Stimulated activated CD4-positive, alpha-beta T cell treated with anti-CD3 and anti-CD28 coated beads, Interleukin-12 subunit alpha, Interleukin-12 subunit beta, amount 100 ng/mL, for 24 hours (primary cell): ENCODE measurements at regions not wholly inside any gene's neighbourhood (a gene's known extent, or its start where the extent isn't known, plus 50 kb on each side); places are given as distances from the start of the nearest gene placed in this dataset.

Experiments used
- DNase-seq, 2 experiments: peaks; one replicate each; pipeline ENCODE4 v3.0.0-alpha.2; 2020; ENCODE audit warnings: low read depth in 2 of 2

DNA sequence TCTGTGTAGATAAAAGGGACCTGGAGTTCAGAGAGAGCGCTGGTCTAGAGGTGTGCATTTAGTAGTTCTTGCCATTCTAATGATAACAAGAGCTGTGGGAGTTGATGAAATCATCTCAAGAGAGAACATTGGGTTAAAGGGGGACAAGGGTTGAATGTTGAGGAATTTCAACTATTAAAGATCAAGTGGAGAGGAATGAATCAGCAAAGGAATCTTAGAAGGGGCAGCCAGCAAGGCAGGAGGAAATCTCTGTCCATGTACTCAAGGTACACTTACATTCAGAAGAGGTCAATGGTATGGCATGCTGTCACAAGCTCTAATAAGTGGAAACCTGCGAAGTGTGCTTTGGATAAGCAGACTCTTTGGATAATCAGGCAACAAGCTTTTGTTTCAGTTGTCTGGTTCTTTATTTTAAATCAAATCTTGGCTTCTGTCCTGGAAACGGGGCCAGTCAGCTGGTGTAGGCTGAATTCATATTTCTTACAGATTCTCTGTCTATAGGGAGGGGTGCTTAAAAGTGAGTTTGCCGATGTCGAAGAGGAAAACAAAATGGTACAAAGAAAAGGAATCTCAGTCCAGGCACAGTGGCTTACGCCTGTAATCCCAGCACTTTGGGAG is 320.5 kb upstream of the CD180 start:
- DNase-seq = no peak

DNA sequence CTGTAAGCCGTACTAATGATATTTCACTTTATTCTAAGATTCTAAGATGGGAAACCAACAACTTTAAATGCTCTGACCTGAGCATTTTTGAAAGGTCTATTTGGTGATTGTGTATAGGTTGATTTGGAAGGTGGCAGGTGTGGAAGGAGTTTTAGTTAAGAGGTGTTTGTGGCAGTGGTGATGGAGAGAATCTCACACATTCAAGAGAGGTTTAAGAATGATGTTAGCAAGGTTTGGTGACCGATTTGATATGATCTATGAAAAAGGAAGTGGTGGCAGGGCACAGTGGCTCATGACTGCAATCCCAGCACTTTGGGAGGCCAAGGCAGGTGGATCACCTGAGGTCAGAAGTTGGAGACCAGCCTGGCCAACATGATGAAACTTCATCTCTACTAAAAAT is 319.2 kb upstream of the CD180 start:
- DNase-seq = no peak

DNA sequence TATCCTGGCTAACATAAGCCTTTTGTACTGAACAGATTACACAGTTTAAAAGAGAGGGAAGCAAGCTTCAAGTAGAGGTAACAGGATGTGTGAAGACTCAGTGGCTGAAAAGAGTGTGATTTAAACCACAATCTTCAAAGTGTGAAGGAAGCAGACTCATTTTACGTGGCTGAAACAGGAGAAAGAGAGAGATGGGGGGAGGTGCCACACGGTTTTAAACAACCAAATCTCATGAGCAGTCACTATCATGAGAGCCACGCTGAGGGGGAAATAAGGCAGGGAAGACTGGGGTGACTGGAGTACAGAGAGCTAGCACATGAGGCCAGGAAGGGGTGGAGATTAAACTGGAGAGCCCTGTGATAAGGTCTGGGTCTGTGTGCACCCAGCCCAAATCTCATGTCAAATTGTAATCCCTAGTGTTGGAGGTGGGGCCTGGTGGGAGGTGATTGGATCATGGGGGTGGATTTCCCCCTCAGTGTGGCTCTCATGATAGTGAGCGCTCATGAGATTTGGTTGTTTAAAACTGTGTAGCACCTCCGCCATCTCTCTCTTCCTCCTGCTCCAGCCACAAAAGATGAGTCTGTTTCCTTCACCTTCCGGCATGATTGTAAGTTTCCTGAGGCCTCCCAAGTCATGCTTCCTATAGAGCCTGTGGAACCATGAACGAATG is 318.6 kb upstream of the CD180 start:
- DNase-seq = peak in 1 of 2 experiments; percentile 20

DNA sequence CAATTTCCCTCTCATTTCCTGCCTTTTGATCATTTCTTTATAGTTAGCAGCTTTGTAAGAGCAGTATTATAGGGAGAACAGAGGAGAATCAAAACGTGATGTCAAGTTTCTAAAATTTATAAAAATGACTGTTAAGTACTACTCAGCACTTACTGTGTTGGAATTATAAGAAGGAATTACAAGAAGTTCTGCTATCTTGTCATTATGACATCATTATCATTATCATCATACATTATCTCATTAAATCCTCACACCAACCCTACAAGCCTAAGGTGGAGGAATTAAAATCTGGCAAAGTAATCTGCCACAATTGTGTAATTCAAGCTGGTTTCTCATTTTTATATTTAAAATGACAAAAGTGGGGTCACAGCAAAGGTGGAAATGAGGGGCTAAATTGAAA is 316.2 kb upstream of the CD180 start:
- DNase-seq = no peak

DNA sequence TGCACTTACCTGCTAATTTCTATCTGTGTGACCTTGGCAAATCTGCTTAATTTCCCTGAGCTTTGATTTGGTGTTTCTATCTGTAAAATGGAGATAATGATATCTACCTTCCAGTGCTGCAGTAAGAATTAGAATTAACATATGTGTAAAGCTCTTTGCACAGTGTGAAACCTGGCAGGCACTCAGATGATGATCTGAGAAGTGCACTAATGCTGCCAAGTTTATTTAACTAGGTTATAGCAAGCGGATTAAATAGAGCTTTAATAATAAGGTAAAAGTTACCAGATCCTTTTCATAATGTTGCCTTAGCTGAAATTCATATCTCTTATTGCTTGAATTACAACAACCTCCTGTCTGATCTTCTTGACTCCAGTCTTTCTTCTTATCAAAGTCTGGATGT is 315.3 kb upstream of the CD180 start:
- DNase-seq = no peak

DNA sequence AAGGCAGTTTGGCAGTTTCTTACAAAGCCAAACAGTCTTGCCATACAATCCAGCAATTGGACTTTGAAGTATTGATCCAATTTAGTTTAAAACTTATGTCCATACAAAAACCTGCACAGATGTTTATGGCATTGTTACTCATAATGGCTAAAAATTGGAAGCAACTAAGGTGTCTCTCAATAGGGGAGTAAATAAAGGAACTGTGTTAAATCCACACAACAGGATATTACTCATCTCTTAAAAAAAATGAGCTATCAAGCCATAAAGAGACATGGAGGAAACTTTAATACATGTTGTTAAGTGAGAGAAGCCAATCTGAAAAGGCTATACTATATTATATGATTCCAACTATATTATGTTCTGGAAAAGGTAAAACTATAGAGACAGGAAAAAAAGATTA is 313.6 kb upstream of the CD180 start:
- DNase-seq = no peak

DNA sequence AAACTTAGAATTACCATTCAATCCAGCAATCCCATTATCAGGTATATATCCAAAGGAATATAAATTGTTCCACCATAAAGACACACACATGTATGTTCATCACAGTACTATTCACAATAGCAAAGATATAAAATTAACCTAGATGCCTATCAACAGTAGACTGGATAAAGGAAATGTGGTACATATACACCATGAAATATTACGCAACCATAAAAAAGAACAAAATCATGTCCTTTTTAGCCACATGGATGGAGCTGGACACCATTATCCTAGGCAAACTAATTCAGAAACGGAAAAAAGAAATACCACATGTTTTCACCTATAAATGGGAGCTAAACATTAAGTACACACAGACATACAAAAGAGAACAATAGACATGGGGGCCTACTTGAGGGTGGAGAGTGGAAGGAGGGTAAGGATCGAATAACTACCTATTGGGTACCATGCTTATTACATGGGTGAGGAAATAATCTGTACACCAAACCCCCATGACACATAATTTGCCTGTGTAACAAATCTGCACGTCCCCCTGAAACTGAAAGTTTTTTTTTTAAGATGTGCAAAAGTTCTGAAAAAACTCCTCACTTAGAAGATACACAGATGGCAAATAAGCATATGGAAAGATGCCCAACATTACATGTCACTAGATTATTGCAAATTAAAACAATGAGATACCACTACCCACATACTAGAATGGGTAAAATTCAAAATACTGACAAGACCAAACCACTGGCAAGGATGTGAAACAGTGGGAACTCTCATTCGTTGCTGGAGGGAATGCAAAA is 313.0 kb upstream of the CD180 start:
- DNase-seq = no peak

DNA sequence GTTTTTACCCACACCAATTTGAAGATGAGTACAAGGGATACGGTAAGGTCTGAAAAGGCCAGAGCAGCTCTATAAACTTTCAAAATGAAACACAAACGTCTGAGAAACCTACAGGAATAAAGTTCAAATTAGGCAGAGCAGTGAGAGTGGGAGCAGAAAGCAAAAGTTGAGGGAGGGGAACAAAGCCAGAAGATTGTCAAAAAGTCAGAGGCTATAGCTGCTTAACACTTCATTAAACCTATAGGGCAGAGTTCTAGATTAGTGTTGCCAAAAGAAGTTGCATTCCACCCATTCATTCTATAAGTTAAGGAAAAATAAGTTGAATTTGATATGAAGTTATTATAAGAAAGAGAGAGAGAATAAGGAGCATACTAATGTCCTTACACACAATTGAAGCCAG is 309.6 kb upstream of the CD180 start:
- no peak for DNase-seq

DNA sequence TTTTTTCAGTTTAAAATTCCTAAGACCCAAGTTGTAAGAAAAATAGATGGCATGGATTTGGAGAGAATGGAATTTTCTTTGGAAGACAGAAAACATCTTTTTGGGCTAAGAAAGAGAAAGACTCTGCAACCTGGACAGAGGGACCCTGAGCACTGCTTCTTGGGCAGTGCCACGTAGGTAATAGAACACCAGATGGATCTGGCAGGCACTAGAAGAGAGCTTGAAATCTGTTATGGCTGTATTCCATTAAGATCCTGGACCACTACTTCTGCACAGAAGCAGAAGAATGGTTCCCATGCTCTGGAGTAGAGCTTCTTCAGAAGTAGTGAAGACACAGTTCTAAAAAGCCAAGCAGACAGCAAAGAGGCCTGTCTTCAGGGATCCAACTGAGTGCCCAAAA is 306.4 kb upstream of the CD180 start:
- DNase-seq = no peak

DNA sequence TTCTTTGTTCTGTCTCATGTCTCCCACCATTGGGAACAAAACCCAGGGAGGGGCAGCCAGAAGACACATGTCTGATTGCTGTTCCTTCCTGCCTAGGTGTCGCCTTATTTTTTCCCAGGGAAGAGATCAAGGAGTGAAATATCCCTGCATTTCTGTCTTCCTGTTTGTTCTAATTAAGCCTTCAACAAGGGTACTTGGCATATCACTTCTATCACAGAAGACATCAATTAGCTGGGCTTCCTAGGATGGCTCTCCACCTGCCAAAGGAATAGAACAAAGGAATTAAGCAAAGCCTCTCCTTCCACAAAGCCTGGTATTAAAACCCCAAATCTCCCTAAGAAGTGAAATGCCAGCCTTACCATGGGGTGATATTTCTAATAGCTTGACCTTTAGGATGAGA is 299.5 kb upstream of the CD180 start:
- DNase-seq = no peak

DNA sequence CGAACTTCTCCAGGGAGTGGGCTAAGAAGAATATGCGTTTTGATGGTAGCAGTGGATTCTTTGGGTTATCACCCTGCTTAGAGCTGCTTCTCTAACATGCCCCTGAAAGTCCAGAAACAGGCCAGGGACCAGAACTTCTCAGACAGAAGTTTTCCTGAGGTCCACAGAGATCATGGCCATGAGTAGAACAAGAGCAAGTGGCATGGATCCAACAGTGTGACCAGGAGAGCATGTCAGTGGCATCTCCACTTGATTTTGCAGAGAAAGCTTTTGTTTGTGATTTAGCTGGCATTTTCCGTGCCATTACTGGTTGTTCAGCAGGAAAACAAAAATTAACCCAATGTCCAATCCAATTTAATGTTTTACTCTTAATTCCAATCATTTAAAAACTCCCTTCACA is 298.5 kb upstream of the CD180 start:
- DNase-seq = no peak

DNA sequence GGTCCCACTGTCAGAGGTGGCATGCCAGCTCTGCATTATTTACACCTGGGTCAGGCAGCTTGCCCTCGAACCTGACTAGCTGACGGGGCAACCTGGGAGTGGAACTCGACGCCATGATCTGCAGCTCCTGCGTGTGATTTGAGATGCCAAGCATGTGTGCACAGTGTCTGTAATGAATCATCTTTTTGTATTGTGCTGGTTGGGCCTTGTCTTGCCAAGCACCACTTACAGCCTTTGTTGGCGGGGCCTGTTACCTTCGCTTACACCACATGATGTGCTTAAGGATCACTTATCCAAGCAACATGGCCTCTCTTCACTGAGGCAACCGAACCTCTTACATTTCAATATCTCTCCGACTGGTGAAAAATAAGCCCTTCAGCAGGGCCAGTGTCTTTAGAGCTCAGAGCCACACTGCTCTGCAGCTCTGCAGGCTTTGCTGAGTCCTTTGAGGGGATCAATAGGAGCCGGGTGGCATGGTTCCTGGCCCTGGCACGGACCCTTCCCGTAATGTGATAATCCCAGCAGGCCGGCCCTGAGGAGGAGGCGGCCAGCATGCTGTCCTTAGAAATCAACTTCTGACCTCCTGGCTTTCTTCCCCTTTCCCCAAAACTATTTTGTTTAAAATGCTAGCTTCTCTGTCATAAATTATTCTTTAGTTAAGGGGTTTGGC is 297.7 kb upstream of the CD180 start:
- DNase-seq = no peak

DNA sequence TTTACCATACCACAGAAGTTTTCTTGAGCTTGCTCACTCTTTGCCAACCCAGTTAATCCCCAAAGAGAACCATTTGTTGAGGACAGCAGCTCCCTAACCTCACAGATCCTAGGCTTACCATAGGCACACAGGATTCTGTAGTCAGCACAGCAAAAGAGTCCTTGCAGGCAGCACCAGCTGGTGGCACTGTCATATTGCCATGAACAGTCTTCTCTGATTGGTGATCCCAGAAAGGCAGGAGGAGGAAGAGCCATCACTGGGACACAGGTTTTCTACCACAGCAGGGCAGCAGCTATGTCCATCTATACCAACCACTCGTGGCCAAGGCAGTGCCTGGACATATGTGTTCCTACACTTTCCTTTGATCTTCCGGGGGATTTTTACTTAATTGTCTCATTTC is 297.1 kb upstream of the CD180 start:
- DNase-seq = no peak

DNA sequence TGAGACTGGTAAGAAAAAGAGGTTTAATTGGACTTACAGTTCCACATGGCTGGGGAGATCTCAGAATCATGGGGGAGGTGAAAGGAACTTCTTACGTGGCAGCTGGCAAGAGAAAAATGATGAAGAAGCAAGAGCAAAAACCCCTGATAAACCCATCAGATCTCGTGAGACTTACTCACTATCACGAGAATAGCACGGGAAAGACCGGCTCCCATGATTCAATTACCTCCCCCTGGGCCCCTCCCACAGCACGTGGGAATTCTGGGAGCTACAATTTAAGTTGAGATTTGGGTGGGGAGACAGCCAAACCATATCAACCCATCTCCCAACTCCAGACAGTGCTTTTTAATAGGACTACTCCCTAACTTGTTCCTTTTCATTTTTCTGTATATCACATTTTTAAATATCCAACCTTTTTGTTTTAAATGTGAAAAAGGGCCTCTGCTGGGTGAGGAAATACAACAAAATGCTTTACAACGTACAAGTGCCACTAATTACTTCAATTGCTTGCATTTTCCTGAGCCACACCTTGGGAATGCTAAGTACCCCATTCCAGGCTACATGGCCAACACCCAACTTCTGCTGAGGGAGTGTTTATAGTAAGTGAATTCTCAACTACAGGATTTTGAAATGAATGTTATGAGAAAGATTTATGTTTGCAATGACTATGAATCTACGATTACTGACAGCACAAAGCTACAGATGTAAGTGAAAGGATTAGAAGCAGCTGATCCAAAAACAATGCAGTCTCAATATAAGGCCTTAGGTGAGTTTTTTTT is 294.1 kb upstream of the CD180 start:
- no peak for DNase-seq

DNA sequence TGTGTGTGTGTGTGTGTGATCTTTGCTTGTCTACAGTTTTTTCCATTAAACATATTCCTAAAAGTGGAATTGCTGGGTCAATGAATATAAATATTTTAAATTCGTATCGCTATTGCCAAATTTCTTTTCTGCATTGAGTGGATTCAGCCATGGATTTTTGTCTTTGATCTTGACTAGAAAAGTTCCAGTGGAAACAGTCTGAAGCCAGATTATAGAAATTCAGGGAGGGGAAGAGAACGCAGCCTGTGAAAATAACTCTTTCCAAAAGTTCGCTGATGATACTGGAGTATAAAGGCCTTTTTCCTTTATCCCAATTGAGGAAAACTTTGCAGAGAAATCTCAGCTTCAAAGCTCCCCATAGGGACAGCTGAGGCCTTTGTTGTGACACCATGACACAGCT is 292.3 kb upstream of the CD180 start:
- DNase-seq = no peak

DNA sequence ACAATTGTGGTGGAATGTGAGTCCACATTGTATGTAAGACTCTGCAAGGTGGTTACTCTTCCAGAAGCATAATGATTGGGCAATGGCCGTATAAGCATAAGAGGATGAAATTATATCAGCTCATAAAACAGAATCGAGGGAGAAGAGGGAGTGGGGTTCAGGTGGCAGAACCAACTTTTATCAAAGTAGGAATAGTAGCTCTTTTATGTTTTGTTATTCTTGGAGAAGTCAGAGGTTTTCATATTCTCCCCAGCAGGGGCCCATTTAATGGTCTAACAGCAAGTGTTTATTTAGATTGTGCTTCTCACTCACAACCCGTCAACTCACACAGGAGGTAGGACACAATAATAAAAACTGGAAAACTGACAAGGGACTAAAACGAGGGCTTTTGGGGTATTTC is 291.3 kb upstream of the CD180 start:
- DNase-seq = no peak

DNA sequence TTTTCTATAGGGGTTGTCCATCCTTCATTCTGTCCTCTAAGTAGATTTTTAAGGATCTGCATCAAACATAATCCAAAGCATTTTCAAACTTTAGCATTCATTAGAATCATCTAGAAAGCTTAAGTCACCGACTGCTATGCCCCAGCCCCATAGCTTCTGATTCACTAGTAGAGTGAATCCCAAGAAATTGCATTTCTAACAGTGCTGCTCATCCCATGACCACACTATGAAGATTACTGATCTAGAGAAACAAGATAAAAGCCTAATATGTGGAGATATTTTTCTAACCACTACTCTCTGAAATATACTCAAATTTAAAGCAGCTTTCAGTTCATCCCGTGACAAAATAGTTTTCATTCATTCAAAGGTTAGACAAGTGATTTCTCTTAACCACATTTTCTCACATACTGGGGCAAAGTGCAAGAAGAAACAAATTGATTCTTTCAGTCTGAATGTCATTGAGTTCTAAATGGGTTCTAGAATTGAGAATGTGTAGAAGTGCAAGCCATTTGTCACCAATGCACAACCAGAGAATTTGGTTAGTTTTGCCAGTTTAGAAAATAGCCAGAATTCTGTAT is 286.9 kb upstream of the CD180 start:
- DNase-seq = no peak

DNA sequence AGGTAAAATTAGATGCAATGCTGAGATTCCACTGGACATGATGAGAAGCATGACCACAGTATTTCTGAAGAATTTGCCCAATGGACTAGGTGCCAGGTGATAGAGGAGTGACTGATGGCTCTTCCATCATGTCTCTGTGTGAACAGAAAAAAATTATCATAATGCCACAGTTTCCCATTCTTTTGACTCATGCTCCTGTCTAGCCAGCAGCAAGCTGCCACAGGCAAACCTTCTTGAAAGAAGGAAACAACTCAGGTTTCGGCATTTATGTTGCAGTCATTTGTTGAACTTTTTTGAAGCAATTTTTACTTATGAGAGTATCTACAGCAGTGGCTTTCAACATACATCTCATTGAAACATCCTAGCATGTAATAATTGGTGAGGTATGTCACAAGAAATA is 284.8 kb upstream of the CD180 start:
- no peak for DNase-seq

DNA sequence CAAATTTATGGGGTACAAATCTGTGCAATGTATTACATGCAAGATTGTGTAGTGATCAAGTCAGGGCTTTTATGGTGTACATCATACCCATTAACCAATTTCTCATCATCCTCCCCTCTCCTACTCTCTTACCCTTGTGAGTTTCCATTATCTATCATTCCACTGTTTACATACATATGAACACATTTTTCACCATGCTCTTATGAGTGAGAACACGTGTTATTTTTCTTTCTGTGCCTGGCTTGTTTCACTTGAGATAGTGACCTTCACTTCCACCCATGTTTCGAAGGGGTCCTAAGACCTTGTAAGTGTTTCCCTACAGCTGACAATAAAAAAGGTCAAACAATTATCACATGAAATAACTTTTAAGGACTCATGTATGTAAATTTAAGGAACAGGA is 281.7 kb upstream of the CD180 start:
- DNase-seq = no peak

DNA sequence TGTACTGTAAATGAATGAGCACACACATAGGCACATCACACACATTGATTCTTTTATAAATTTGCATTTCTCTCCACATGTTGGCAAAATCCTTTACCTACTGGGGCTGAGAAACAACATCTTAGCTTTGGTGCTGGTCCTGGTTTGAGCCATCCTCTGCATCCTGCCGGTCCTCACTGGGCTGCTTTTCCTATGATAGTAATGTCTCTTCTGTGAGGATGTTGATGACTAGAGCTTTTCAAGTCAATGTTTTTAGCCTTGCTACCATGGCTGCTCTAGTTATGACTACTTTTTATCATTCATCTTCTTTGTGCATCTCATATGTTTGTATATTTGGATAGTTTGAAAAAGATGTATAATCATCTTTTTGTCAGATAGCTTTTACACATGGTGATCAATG is 280.4 kb upstream of the CD180 start:
- no peak for DNase-seq

DNA sequence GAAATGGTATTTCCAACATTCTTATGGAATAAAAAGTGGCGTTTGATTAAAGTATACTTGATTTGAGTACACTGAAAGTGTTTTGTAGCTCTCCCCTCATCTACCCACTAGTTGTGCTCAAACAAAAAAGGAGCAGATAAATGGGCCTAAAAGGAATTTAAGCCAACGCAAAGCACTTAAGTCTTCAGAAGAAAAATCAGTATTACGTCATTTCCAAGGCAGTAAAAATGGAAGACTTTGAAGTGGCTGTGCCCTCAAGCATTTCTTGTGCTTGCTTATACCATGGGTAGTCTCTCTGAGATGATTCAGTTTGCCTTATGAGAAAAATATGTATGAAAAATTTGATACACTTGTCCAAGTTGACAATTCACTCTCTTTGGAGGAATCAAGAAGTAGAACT is 279.9 kb upstream of the CD180 start:
- no peak for DNase-seq

DNA sequence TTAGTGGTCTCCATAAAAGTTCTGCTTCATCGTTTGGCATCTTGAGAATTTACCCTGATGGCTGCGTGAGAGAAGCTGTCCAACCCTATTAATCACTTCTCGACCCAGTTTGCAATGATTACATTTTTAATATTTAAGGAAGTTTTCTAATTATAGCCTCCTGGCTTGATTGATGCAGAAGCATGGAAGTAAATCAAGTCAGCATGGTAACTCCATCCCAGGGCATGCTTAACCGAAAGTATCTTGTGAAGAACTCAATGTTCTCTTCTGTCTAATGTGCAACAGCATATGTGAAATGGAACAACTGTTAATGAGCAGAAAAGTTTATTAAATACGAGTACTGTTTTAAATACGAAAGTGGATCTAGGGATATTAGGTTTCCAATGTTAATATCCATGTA is 278.9 kb upstream of the CD180 start:
- no peak for DNase-seq
